C4-2B (cell line): ENCODE measurements at regions not wholly inside any gene's neighbourhood (a gene's known extent, or its start where the extent isn't known, plus 50 kb on each side); places are given as distances from the start of the nearest gene placed in this dataset.

ENCODE experiments used
- ZFX ChIP-seq: fragments of 450-650 bp; IDR thresholded peaks from 2 replicates; pipeline ENCODE4 v1.6.1; 2017
- TF ChIP-seq, protein P1 (sequence below): fragments of 450-650 bp; conservative IDR thresholded peaks from 2 replicates; pipeline ENCODE4 v1.5.1; 2017; ENCODE audit warnings: mild to moderate bottlenecking

DNA sequence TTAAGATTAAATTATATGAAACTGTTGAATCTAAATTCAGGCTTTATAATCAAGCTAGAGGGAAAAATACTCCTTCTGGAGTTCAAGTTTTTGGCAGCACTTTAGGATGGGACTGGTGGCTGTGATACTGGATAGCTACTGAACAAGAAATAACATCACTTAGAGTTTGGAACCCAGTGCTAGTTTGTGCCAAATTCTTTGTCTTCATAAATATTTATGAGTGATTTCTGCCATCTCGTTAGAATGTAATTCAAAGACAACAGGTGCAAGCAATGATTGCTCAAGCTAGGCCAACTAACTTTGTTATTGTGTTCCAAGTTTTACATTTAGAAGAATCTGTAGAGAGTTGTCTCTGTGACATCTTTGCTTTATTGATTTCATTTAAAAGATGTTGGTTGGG lies 417.9 kb downstream of the FAT4 start:
- TF ChIP-seq, protein P1, sequence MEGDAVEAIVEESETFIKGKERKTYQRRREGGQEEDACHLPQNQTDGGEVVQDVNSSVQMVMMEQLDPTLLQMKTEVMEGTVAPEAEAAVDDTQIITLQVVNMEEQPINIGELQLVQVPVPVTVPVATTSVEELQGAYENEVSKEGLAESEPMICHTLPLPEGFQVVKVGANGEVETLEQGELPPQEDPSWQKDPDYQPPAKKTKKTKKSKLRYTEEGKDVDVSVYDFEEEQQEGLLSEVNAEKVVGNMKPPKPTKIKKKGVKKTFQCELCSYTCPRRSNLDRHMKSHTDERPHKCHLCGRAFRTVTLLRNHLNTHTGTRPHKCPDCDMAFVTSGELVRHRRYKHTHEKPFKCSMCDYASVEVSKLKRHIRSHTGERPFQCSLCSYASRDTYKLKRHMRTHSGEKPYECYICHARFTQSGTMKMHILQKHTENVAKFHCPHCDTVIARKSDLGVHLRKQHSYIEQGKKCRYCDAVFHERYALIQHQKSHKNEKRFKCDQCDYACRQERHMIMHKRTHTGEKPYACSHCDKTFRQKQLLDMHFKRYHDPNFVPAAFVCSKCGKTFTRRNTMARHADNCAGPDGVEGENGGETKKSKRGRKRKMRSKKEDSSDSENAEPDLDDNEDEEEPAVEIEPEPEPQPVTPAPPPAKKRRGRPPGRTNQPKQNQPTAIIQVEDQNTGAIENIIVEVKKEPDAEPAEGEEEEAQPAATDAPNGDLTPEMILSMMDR, result no peak
- TF ChIP-seq ZFX, result no peak
